Upper lobe of left lung (tissue), 6 donors: ENCODE measurements at regions not wholly inside any gene's neighbourhood (a gene's known extent, or its start where the extent isn't known, plus 50 kb on each side); places are given as distances from the start of the nearest gene placed in this dataset.
A peak's percentile ranks its signal among the peaks of the same experiment; 100 is the strongest.

Experiments
- ATAC-seq, 2 donors: fragments of 200-7000 bp; cut with Tn5 transposase; one replicate each; pipeline ENCODE4 v1.9.1; 2022; ENCODE audit warnings: mild to moderate bottlenecking in 2 of 2, moderate library complexity in 2 of 2; ENCODE audit not compliant: low FRiP score in 2 of 2
- DNase-seq, 2 donors: peaks; one replicate each; pipeline ENCODE4 v3.0.0-alpha.2; 2019 to 2020
- H3K27ac ChIP-seq, 4 donors: fragments of 200-600 bp; sonication (generic); one replicate each; pipeline ENCODE4 v1.5.1; 2016 to 2019
- H3K27me3 ChIP-seq, 4 donors: fragments of 200-600 bp; sonication (generic); one replicate each; pipeline ENCODE4 v1.5.1; 2017 to 2019
- H3K36me3 ChIP-seq, 4 donors: fragments of 200-600 bp; sonication (generic); one replicate each; pipeline ENCODE4 v1.5.1; 2016 to 2019
- H3K4me1 ChIP-seq, 4 donors: fragments of 200-600 bp; sonication (generic); one replicate each; pipeline ENCODE4 v1.5.1; 2018 to 2019
- H3K4me3 ChIP-seq, 4 donors: fragments of 200-600 bp; sonication (generic); one replicate each; pipeline ENCODE4 v1.5.1; 2017 to 2019; ENCODE audit warnings: mild to moderate bottlenecking in 2 of 4, moderate library complexity in 1 of 4
- H3K9me3 ChIP-seq, 4 donors: fragments of 200-600 bp; sonication (generic); one replicate each; pipeline ENCODE4 v1.5.1; 2018 to 2019
- CTCF ChIP-seq, 6 experiments: fragments of 450-650 bp in 4 of 6; fragments of 200-600 bp in 2 of 6; sonication (generic) in 2 of 6; IDR thresholded peaks; one replicate each; pipeline ENCODE4 v1.5.1; 2016 to 2019; ENCODE audit warnings: antibody characterized with exemption in 6 of 6
- EP300 ChIP-seq, 4 donors: sonication (generic); formaldehyde crosslinking; IDR thresholded peaks; one replicate each; pipeline ENCODE4 v1.5.1; 2017; ENCODE audit warnings: antibody characterized with exemption in 4 of 4, control low read depth in 2 of 4
- POLR2A ChIP-seq, 4 donors: fragments of 450-650 bp; IDR thresholded peaks; one replicate each; pipeline ENCODE4 v1.5.1; 2016 to 2017; ENCODE audit warnings: antibody characterized with exemption in 4 of 4, mild to moderate bottlenecking in 2 of 4
- POLR2AphosphoS5 ChIP-seq, 2 donors: sonication (generic); formaldehyde crosslinking; IDR thresholded peaks; one replicate each; pipeline ENCODE4 v1.5.1; 2017; ENCODE audit warnings: antibody characterized with exemption in 2 of 2
- WGBS, 2 donors: methylation state at CpG; one replicate each; pipeline ENCODE4 v1.1.5; 2017 to 2018; 5-methylcytosine and 5-hydroxymethylcytosine counted together
- donor health status: DM: no; HTN: no; CAD: no; lungs with moderate emphysema.
- donor health status: DM: no; HTN: yes; CAD: no; lungs with severe emphysema.

- H3K4me3 ChIP-seq = no peak overlapping the region
- DNase-seq (no peak), ATAC-seq (no peak)
- no peaks in the 10 kb centered on the region for H3K27me3 ChIP-seq
- no peaks in the 10 kb centered on the region for H3K4me1 ChIP-seq
- TF ChIP-seq POLR2AphosphoS5 (IDR thresholded peaks at IDR 0.05) (no peak), POLR2A (IDR thresholded peaks at IDR 0.05) (no peak), EP300 (IDR thresholded peaks at IDR 0.05) (no peak), CTCF (IDR thresholded peaks at IDR 0.05) (no peak)
- no peaks in the 10 kb centered on the region for H3K9me3 ChIP-seq
- no peak overlapping the region for H3K27ac ChIP-seq
- no peaks in the 10 kb centered on the region for H3K36me3 ChIP-seq
- WGBS, 2 donors = 97% methylated on average over 5 of the region's 5 CpGs
These were observed 271.5 kb upstream of the SESN3 start for GRCh38 chr11:95502522-95502921.

- Histone ChIP-seq H3K4me3 (no peak overlapping the region), H3K9me3 (no peaks in the 10 kb centered on the region), H3K27ac (no peak overlapping the region), H3K36me3 (no peaks in the 10 kb centered on the region), H3K27me3 (no peaks in the 10 kb centered on the region), H3K4me1 (no peaks in the 10 kb centered on the region)
- TF ChIP-seq CTCF (IDR thresholded peaks at IDR 0.05) (no peak), POLR2AphosphoS5 (IDR thresholded peaks at IDR 0.05) (no peak), POLR2A (IDR thresholded peaks at IDR 0.05) (no peak)
- 42 to 65% methylated on average over 2 of the region's 2 CpGs for WGBS, 2 donors
- ATAC-seq (peak in 1 of 2 donors; percentile 22), DNase-seq (no peak)
These were observed 270.8 kb upstream of the SESN3 start for GRCh38 chr11:95501761-95502266.

GRCh38 chr11:95500466-95500865 lies 269.5 kb upstream of the SESN3 start:
- H3K9me3 ChIP-seq = no peaks in the 10 kb centered on the region
- H3K4me3 ChIP-seq = no peak overlapping the region
- ATAC-seq (no peak), DNase-seq (no peak)
- H3K27ac ChIP-seq = no peak overlapping the region
- no peaks in the 10 kb centered on the region for H3K27me3 ChIP-seq
- H3K36me3 ChIP-seq = no peaks in the 10 kb centered on the region
- TF ChIP-seq POLR2A (IDR thresholded peaks at IDR 0.05) (no peak), CTCF (IDR thresholded peaks at IDR 0.05) (no peak), POLR2AphosphoS5 (IDR thresholded peaks at IDR 0.05) (no peak), EP300 (IDR thresholded peaks at IDR 0.05) (no peak)
- 65 to 69% methylated on average over 1 of the region's 1 CpG for WGBS, 2 donors
- no peaks in the 10 kb centered on the region for H3K4me1 ChIP-seq

GRCh38 chr11:95499516-95500135 lies 268.6 kb upstream of the SESN3 start:
- Histone ChIP-seq H3K36me3 (no peaks in the 10 kb centered on the region), H3K27me3 (no peaks in the 10 kb centered on the region), H3K9me3 (no peaks in the 10 kb centered on the region), H3K27ac (no peak overlapping the region), H3K4me1 (no peaks in the 10 kb centered on the region), H3K4me3 (no peak overlapping the region)
- DNase-seq (no peak), ATAC-seq (no peak)
- TF ChIP-seq POLR2AphosphoS5 (IDR thresholded peaks at IDR 0.05) (no peak), POLR2A (IDR thresholded peaks at IDR 0.05) (no peak), EP300 (IDR thresholded peaks at IDR 0.05) (no peak), CTCF (IDR thresholded peaks at IDR 0.05) (no peak)
